AG04449 (cell line): ENCODE measurements at regions not wholly inside any gene's neighbourhood (a gene's known extent, or its start where the extent isn't known, plus 50 kb on each side); places are given as distances from the start of the nearest gene placed in this dataset.

Source experiments
- CTCF ChIA-PET: fragments of 350-600 bp; formaldehyde crosslinking; extraction: SDS; loops from one replicate; lab custom pipeline; 2021; ENCODE audit warnings: antibody characterized with exemption; lab: Yijun Ruan, JAX
- POLR2A ChIA-PET: fragments of 400-600, 350-600 bp; formaldehyde crosslinking; extraction: SDS; loops from one replicate; lab custom pipeline; 2020; ENCODE audit warnings: antibody characterized with exemption, inconsistent platforms; lab: Yijun Ruan, JAX
- DNase-seq: peaks from one replicate; pipeline ENCODE4 v3.0.0-alpha.2; 2010; ENCODE audit warnings: low read depth, low spot score
- H3K4me3 ChIP-seq: 2 replicates; pipeline ENCODE4 v1.5.1; 2011; ENCODE audit warnings: low read depth, mild to moderate bottlenecking, control low read depth, low read length
- CTCF ChIP-seq: IDR thresholded peaks from one replicate; pipeline ENCODE4 v1.5.1; 2011; ENCODE audit warnings: mild to moderate bottlenecking, moderate library complexity, low read length, control low read depth, inconsistent platforms; ENCODE audit not compliant: insufficient read depth; ENCODE audit errors: missing control alignments

- CTCF ChIA-PET = no interaction called here
- no peak overlapping the region for H3K4me3 ChIP-seq
- no peak for DNase-seq
- POLR2A ChIA-PET = no interaction called here
- TF ChIP-seq CTCF = no peak
These were observed 69.7 kb upstream of the PPARGC1A start for GRCh38 chr4:23959396-23960148.

- ChIA-PET POLR2A (no interaction called here), CTCF (no interaction called here)
- no peak for DNase-seq
- H3K4me3 ChIP-seq = no peak overlapping the region
- TF ChIP-seq CTCF = no peak
These were observed 68.9 kb upstream of the PPARGC1A start for GRCh38 chr4:23958749-23959148.

DNA sequence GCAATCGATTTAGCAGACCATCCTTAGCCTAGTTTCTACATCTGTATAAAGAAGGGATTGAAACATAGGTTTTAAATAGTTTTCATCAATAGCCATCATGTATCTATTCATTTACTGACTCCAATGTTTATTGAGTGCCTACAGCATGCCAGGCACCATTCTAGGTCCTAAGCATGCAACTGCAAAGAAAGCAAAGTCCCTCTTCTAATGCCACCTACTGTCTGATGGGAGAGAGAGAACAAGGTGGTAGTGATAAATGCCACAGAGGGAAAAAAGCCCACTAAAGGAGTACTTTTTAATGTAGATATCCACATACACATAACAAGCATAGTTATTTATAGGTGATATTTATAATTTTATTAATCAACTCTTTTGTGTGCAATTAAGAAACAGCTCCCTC lies 67.6 kb upstream of the PPARGC1A start:
- POLR2A ChIA-PET = no interaction called here
- no peak overlapping the region for H3K4me3 ChIP-seq
- CTCF ChIA-PET = no interaction called here
- TF ChIP-seq CTCF = no peak
- DNase-seq = no peak

- no peak overlapping the region for H3K4me3 ChIP-seq
- POLR2A ChIA-PET = no interaction called here
- DNase-seq = no peak
- no peak for TF ChIP-seq CTCF
- CTCF ChIA-PET = no interaction called here
These were observed 66.9 kb upstream of the PPARGC1A start for GRCh38 chr4:23956601-23957364.

DNA sequence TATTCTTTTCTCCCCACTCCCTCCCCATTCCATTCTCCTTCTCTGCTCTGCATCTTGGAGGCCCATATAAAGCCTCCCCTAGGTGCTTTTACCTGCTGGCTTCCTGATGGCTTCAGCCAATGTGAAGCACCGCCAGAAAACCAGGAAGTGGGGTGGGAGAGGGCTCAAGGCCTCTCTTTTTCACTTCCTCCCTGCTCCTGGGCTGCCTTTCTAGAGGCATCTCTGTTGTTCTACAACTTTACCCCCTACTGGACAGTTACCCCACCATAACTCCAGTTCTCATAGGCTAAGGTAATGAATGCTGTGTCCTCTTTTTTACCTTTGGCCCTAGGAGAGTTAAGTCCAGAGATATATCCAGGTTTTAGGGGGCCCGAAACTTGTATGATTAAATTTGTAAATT lies 62.4 kb upstream of the PPARGC1A start:
- CTCF ChIA-PET = no interaction called here
- DNase-seq = no peak
- H3K4me3 ChIP-seq = no peak overlapping the region
- no peak for TF ChIP-seq CTCF
- POLR2A ChIA-PET = no interaction called here

DNA sequence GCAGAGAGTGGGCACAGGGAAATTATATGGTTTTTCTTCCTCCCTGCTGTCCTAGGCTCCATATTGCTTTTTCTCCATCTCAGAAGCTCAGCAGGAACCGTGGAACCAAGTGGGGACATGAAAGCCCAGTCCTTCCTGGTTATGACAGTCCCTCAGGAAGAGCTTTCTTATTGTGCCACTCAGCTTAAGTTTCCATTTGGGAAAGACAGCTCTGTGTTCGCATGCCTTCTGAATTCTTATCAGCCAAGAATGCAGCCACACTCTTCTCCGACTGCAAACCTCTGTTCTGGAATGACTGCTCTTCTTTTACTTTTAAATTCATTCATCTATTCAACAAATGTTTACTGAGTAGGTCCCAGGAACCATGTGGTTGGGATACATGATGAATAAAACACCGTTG lies 58.0 kb upstream of the PPARGC1A start:
- ChIA-PET POLR2A (no interaction called here), CTCF (interaction anchor here (1.1 kb wide), 1 partner anchor 17 kb away, joined by 3 read pairs; no protein-coding TSS in a partner anchor)
- TF ChIP-seq CTCF = no peak

More for the DNA sequence above, 58.0 kb upstream of the PPARGC1A start:
- H3K4me3 ChIP-seq = no peak overlapping the region
- no peak for DNase-seq
